ENCODE measurements at regions not wholly inside any gene's neighbourhood (a gene's known extent, or its start where the extent isn't known, plus 50 kb on each side); places are given as distances from the start of the nearest gene placed in this dataset.

GRCh38 chr2:182639971-182640370 lies 76.1 kb upstream of the DNAJC10 start:
- no peak for TF ChIP-seq EP300 (conservative IDR thresholded peaks at IDR 0.05; ENCODE audit: poor library complexity, severe bottlenecking)
- no peak for TF ChIP-seq CTCF (IDR thresholded peaks at IDR 0.05; ENCODE audit: poor library complexity, severe bottlenecking)
- no peak for TF ChIP-seq RAD21 (conservative IDR thresholded peaks at IDR 0.05)
- TF ChIP-seq EZH2 (IDR thresholded peaks at IDR 0.05; ENCODE audit: borderline replicate concordance, insufficient read depth, low read length, poor library complexity, severe bottlenecking), result no peak

Data from neural cell (in vitro differentiated cells).